ENCODE measurements at regions not wholly inside any gene's neighbourhood (a gene's known extent, or its start where the extent isn't known, plus 50 kb on each side); places are given as distances from the start of the nearest gene placed in this dataset.

DNA sequence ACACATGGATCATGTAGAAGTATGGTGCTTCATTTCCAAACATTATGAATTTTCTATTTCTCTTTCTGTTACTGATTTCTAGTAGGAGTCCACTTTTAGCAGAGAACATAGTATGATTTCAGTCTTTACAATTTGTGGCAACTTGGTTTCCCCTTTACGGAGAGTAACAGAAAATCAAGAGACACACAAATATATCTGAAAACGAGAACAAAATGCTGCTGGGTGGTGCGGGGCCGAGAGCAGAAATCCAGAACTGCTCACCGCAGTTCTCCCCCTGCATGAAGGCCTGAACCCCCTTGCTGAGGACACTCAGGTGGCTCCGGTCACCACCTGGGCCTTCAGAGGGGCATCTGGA lies 94.5 kb upstream of the FMN2 start:
- TF ChIP-seq CTCF (IDR thresholded peaks at IDR 0.05) (no peak), SIN3A (IDR thresholded peaks at IDR 0.05; ENCODE audit: borderline replicate concordance, insufficient read depth, low read depth, low read length) (no peak), REST (IDR thresholded peaks at IDR 0.05; ENCODE audit: insufficient read depth in 1 of 2, low read depth in 2 of 2, low read length in 1 of 2) (no peak)
